Activated T-helper 1 cell treated with anti-CD3 and anti-CD28 coated beads, Interleukin-12 subunit alpha, Interleukin-12 subunit beta, Interleukin-2, Interleukin-4 antibody, amounts not matched to agents 30 ng/mL and 10 ng/mL and 1 ng/mL, durations not matched to agents 14 hours and 24 hours and 36 hours (primary cell): ENCODE measurements at regions not wholly inside any gene's neighbourhood (a gene's known extent, or its start where the extent isn't known, plus 50 kb on each side); places are given as distances from the start of the nearest gene placed in this dataset.

ENCODE experiments used
- DNase-seq: peaks from one replicate; pipeline ENCODE4 v3.0.0; 2021; ENCODE audit warnings: low spot score
- H3K27ac Mint-ChIP-seq: one replicate; pipeline ENCODE4 v1.8.0; 2021; ENCODE audit warnings: mild to moderate bottlenecking, mixed read lengths
- H3K27me3 Mint-ChIP-seq: one replicate; pipeline ENCODE4 v1.8.0; 2022; ENCODE audit warnings: mild to moderate bottlenecking, moderate library complexity, mixed read lengths; ENCODE audit not compliant: insufficient read depth
- H3K36me3 Mint-ChIP-seq: one replicate; pipeline ENCODE4 v1.8.0; 2021; ENCODE audit warnings: low read depth, mixed read lengths
- H3K4me1 Mint-ChIP-seq: one replicate; pipeline ENCODE4 v1.8.0; 2021; ENCODE audit warnings: low read depth, mixed read lengths
- H3K4me3 Mint-ChIP-seq: one replicate; pipeline ENCODE4 v1.8.0; 2021; ENCODE audit warnings: mild to moderate bottlenecking, moderate library complexity, mixed read lengths
- H3K9me3 Mint-ChIP-seq: one replicate; pipeline ENCODE4 v1.8.0; 2021; ENCODE audit warnings: mixed read lengths
- intact Hi-C: fragments of 100-400 bp; cut with micrococcal nuclease; formaldehyde crosslinking; loops from one replicate; pipeline ENCODE4 v1.15.1; 2024

GRCh38 chr9:99472240-99472915 is 250.3 kb downstream of the SEC61B start:
- Mint-ChIP-seq H3K27ac (peak overlapping the region; percentile 19), H3K36me3 (no peaks in the 10 kb centered on the region), H3K27me3 (peaks cover 24% of the 10 kb centered on the region), H3K4me1 (peaks cover 19% of the 10 kb centered on the region), H3K4me3 (no peak overlapping the region), H3K9me3 (no peaks in the 10 kb centered on the region)
- DNase-seq, result no peak
- intact Hi-C loops, result no loop called here

GRCh38 chr9:99472916-99473245 is 250.8 kb downstream of the SEC61B start:
- Mint-ChIP-seq H3K27ac (peak overlapping the region; percentile 13), H3K4me3 (no peak overlapping the region), H3K36me3 (no peaks in the 10 kb centered on the region), H3K9me3 (no peaks in the 10 kb centered on the region), H3K4me1 (peaks cover 19% of the 10 kb centered on the region), H3K27me3 (peaks cover 24% of the 10 kb centered on the region)
- DNase-seq, result no peak
- intact Hi-C loops, result no loop called here

GRCh38 chr9:99474186-99474585 is 252.1 kb downstream of the SEC61B start:
- no peak for DNase-seq
- no peaks in the 10 kb centered on the region for H3K9me3 Mint-ChIP-seq
- intact Hi-C loops, result no loop called here
- no peak overlapping the region for H3K4me3 Mint-ChIP-seq
- peaks cover 19% of the 10 kb centered on the region for H3K4me1 Mint-ChIP-seq
- no peak overlapping the region for H3K27ac Mint-ChIP-seq
- peaks cover 19% of the 10 kb centered on the region for H3K27me3 Mint-ChIP-seq
- H3K36me3 Mint-ChIP-seq, result no peaks in the 10 kb centered on the region

GRCh38 chr9:99475401-99476065 is 253.5 kb downstream of the SEC61B start:
- peaks cover 16% of the 10 kb centered on the region for H3K27me3 Mint-ChIP-seq
- H3K4me1 Mint-ChIP-seq, result peaks cover 19% of the 10 kb centered on the region
- no peak for DNase-seq
- no peak overlapping the region for H3K27ac Mint-ChIP-seq
- intact Hi-C loops, result no loop called here
- H3K36me3 Mint-ChIP-seq, result no peaks in the 10 kb centered on the region
- H3K4me3 Mint-ChIP-seq, result no peak overlapping the region
- no peaks in the 10 kb centered on the region for H3K9me3 Mint-ChIP-seq

- H3K4me3 Mint-ChIP-seq, result no peak overlapping the region
- H3K27ac Mint-ChIP-seq, result no peak overlapping the region
- intact Hi-C loops, result no loop called here
- no peaks in the 10 kb centered on the region for H3K4me1 Mint-ChIP-seq
- H3K27me3 Mint-ChIP-seq, result peaks cover 20% of the 10 kb centered on the region
- H3K9me3 Mint-ChIP-seq, result no peaks in the 10 kb centered on the region
- H3K36me3 Mint-ChIP-seq, result no peaks in the 10 kb centered on the region
- no peak for DNase-seq
These were observed 256.5 kb downstream of the SEC61B start for GRCh38 chr9:99478469-99479027.

GRCh38 chr9:99479929-99480328 is 257.8 kb downstream of the SEC61B start:
- no peak overlapping the region for H3K4me3 Mint-ChIP-seq
- H3K27ac Mint-ChIP-seq, result no peak overlapping the region
- H3K9me3 Mint-ChIP-seq, result no peaks in the 10 kb centered on the region
- peaks cover 19% of the 10 kb centered on the region for H3K27me3 Mint-ChIP-seq
- H3K4me1 Mint-ChIP-seq, result no peaks in the 10 kb centered on the region
- intact Hi-C loops, result no loop called here
- no peaks in the 10 kb centered on the region for H3K36me3 Mint-ChIP-seq
- DNase-seq, result no peak

GRCh38 chr9:99485459-99485858 is 263.4 kb downstream of the SEC61B start:
- intact Hi-C loops, result no loop called here
- Mint-ChIP-seq H3K27ac (no peak overlapping the region), H3K9me3 (no peaks in the 10 kb centered on the region), H3K36me3 (no peaks in the 10 kb centered on the region), H3K4me3 (no peak overlapping the region), H3K27me3 (peaks cover 27% of the 10 kb centered on the region), H3K4me1 (no peaks in the 10 kb centered on the region)
- DNase-seq, result no peak

- Mint-ChIP-seq H3K27me3 (peaks cover 25% of the 10 kb centered on the region), H3K9me3 (no peaks in the 10 kb centered on the region), H3K4me3 (no peak overlapping the region), H3K27ac (no peak overlapping the region), H3K4me1 (no peaks in the 10 kb centered on the region), H3K36me3 (no peaks in the 10 kb centered on the region)
- DNase-seq, result no peak
- intact Hi-C loops, result no loop called here
These were observed 264.6 kb downstream of the SEC61B start for GRCh38 chr9:99486684-99487083.

- Mint-ChIP-seq H3K36me3 (no peaks in the 10 kb centered on the region), H3K4me1 (no peaks in the 10 kb centered on the region), H3K9me3 (no peaks in the 10 kb centered on the region), H3K27ac (no peak overlapping the region), H3K27me3 (peaks cover 20% of the 10 kb centered on the region), H3K4me3 (no peak overlapping the region)
- DNase-seq, result no peak
- intact Hi-C loops, result no loop called here
These were observed 266.3 kb downstream of the SEC61B start for GRCh38 chr9:99488131-99489059.

- Mint-ChIP-seq H3K27ac (no peak overlapping the region), H3K27me3 (peaks cover 15% of the 10 kb centered on the region), H3K4me3 (no peak overlapping the region), H3K9me3 (no peaks in the 10 kb centered on the region), H3K4me1 (no peaks in the 10 kb centered on the region), H3K36me3 (no peaks in the 10 kb centered on the region)
- intact Hi-C loops, result no loop called here
- no peak for DNase-seq
These were observed 267.0 kb downstream of the SEC61B start for GRCh38 chr9:99489060-99489413.

- Mint-ChIP-seq H3K4me3 (no peak overlapping the region), H3K27ac (no peak overlapping the region), H3K9me3 (no peaks in the 10 kb centered on the region), H3K36me3 (no peaks in the 10 kb centered on the region), H3K4me1 (no peaks in the 10 kb centered on the region), H3K27me3 (peaks cover 16% of the 10 kb centered on the region)
- intact Hi-C loops, result no loop called here
- DNase-seq, result no peak
These were observed 268.6 kb downstream of the SEC61B start for GRCh38 chr9:99490729-99491128.

- intact Hi-C loops, result no loop called here
- Mint-ChIP-seq H3K4me1 (no peaks in the 10 kb centered on the region), H3K4me3 (no peak overlapping the region), H3K36me3 (no peaks in the 10 kb centered on the region), H3K9me3 (no peaks in the 10 kb centered on the region), H3K27me3 (peaks cover 15% of the 10 kb centered on the region), H3K27ac (no peak overlapping the region)
- DNase-seq, result no peak
These were observed 269.5 kb downstream of the SEC61B start for GRCh38 chr9:99491408-99492158.
